GM18498 (cell line): ENCODE measurements at regions not wholly inside any gene's neighbourhood (a gene's known extent, or its start where the extent isn't known, plus 50 kb on each side); places are given as distances from the start of the nearest gene placed in this dataset.
"Not testable (repeated sequence)": the region's sequence is repeated elsewhere in the genome, so short reads cannot be mapped to it uniquely, and the experiment has no call there.

Experiments used
- ATAC-seq: cut with Tn5 transposase; IDR thresholded peaks from one replicate; pipeline ENCODE4 v1.9.1; 2021; ENCODE audit warnings: mild to moderate bottlenecking, moderate library complexity; ENCODE audit not compliant: unreplicated experiment

DNA sequence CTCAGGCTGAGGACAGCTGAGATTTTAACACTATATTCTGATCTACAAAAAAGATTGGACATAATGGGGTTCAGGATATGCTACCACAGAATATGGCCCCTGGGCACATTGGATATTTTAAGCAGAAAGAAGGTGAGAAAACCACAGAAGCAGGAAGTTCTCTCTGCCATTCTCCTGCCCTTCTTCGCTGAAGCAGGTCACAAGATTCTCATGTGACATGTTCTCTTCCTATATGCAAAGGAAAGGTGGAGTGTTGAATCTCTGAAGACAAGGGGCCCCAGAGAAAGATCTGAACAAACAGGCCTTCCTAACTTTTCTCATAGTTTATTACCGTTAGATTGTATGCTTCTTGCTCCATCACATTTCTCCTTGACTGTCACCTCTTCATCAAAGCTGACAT, 285.7 kb downstream of the S1PR1 start:
- ATAC-seq: no peak

DNA sequence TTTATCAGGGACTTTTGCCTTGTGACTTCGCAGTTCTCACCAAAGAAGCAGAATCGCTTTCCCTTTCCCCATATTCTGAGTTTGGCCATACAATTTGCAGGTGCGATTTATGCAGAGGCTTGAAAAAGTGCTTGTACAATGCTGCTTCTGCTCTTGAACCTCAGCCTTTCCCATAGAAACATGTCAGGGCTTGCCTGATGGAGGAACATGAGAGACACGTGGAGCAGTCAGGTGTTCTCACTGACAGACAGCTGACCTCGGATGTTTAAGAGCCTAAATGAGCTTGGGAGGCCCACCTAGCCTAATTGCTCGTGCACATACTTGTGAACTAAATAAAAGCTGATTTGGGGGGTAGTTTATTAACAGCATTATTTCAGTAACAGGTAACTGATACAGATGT, 290.0 kb downstream of the S1PR1 start:
- ATAC-seq: no peak

DNA sequence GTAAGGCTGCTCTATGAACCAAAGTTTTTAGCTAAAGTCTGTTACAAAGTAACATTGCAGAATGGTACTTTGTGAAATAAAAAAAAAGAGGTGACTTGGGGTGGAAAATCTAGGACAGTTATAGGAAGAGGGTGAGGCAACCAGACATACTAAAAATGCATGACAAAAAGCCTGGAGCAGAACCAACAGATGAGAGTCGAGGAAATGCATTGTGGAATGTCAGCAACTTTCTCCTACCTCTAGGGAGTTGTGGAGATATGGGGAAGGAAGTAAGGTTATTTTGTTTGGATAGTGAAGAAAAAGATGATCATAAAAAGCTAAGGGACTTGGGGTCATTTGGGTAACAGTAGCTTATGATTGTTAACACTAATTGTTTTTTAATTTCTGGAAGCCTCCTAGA, 295.6 kb downstream of the S1PR1 start:
- no peak for ATAC-seq

DNA sequence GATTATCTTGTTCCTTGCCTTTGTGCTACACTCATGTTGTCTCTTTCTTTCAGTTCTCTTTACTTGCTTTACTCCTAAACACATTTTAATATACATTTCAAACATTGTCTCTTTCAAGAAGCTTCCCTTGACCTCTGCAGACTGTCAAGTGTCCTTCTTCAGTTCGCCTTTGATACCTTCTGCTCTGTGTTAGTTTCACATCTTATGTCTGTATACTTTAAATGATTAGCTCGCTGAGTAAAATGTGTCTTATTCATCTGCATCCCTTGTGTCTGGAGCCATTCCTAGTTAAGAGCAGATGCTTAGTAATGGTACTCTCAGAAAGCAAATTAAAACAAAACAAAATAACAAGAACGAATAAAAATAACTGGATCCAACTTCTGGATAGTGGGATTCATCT, 303.3 kb downstream of the S1PR1 start:
- no peak for ATAC-seq

DNA sequence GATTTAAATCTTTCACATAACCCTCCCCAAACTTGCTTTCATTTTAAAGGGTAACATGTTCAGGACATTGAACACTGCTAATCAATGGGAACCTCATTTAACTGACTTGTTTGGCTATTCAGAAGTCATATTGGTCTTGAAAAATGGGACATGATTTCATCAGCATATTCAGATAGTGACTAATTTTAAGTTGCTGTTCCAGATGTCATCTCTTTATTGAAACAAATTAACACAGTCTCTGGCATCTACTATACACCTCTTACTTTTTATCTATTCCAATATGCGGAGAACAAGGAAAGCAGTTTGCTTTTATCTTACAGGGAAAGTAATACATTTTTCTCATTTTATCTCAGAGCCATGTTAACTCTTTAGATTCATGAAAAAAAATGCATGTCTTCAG, 310.1 kb downstream of the S1PR1 start:
- ATAC-seq: no peak

DNA sequence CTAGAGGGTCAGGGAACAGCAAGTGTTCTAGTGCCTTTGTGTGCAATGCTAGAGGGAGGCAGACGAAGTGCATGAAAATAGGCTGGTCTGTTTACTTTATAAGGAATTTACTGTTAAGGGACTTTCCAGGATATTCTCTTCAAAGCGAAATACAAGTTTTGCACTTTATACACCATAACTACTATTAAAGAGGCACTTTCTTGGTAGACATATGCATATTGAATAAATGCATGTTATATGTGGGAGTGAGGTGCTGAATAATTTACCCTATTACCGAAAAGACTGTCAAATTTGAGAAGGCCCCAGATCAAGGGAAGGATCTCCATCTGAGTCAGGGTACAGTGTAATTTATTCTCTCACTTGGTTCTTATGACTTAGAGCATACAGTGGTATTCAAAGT, 310.5 kb downstream of the S1PR1 start:
- no peak for ATAC-seq

DNA sequence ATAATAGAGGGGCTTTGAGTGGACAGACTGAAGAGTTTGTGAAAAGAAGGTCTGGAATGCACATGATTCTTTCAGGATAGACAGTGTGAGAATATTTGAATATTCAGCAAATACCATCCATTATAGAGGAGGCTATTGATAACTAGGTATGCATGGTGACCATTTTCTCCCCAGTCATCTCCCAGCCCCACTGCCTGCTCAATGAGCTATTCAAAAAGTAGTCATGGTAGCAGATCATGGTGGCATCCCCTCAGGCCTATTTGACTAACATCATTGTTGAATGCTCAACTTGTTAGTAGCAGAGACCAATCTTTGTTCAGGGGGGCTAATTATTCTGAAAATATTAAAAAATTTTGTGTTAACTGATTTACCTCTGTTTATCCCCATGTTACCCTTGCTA, 311.6 kb downstream of the S1PR1 start:
- ATAC-seq: no peak

DNA sequence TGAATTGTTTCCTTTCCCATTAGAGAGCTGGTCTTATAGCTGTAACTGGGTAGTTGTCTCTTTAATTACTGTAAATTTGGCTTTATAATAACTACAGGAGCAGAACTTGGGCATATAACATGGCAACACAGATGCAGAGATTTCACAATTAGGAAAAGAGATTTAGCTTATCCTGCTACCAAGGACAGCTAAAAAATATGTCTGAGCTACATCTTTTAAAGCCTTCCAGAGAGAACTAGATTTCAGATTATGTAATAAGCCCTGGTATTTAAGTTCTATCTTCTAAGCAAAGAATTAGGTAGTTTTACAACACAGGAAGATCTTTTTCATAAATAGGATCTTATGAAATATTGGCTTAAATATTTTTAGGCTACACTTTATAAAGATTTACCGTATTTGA, 313.8 kb downstream of the S1PR1 start:
- no peak for ATAC-seq

DNA sequence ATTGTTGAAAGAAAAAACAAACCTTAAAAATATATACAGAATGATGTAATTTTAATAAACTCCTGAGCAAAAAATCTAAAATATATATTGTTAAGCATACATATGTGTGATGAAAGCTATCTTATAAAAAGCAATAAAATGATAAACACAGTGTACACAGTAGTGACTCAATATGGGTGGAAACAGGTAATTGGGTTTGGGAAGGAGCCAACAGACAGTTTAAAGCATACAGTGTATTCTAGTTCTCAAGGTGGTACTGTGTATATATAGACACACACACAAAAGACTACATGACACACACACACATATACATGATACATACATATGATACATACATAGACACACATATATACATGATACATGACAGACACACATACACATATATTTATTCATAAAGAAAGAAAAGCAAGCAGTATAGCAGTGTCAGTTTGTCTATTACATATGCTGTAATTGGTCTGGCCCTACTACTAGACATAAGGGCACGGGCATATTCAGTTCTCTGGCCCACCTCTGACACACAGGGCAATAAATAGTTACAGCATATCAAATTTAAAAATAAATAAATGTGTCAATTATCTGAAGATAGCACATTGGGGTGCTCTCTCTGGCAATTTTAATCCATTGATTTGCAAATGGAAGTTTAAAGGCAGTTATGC, 330.2 kb downstream of the S1PR1 start:
- ATAC-seq: no peak

DNA sequence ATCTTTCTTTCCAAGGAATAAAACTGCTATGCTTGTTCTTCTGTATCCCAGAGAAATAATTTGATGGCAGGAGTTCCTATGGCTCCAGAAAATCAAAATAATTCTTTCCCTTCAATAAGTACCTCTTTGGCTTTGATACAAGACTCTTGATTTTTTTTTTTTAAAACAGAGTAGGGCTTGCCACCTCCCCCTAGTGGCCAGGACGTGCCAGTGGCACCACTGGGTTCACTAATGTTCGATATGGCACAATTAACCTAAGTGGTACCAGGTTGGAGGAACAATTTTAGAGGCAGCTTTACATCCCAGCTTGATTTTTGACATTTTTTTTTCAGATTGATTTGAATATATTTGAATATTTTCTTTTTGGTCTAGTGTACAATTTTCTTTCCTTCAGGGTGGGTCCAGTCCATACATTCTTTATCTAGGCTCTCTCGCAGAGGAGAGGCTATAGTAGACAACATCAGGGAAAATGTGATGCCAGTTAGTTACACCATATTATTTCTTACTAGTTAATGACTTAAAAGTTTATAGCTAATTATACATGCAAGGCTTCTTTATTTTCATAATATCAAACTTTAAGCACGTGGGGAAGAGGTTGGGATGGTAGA, 330.9 kb downstream of the S1PR1 start:
- peak; percentile 96 for ATAC-seq

DNA sequence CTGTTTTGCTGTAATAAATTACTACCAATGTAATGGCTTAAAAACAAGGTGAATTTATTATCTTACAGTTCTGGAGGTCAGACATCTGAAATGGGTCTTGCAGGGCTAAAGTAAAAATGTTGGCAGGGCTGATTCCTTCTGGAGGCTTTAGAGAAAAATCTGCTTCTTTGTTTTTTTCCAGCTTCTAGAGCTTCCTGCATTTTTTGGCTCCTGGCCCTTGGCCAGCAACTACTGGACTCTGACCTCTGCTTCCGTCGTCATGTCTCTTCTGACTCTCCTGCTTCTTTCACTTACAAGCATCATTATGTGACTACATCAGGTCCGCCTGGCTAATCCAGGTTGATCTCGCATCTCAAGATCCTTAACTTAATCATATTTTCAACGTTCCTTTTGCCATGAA, 350.9 kb downstream of the S1PR1 start:
- ATAC-seq: no peak

DNA sequence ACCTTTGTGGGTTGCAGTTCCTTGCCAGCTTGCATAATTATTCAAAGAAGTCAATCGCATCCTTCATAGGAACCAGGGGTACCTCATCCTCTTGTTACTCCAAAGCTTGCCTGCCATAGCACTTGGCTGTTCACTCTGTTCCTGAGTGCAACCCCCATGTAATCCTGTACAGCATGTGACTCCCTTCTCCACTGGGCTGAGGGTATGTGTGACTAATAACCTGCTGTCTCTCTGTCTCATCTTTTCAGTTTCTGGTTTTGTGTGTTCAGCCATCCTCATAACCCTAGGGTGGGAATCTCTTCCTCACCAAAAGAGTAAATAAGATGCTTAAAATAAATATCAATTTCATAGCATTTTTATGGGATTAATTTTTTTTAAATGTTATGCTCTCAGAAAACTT, 351.9 kb downstream of the S1PR1 start:
- no peak for ATAC-seq

DNA sequence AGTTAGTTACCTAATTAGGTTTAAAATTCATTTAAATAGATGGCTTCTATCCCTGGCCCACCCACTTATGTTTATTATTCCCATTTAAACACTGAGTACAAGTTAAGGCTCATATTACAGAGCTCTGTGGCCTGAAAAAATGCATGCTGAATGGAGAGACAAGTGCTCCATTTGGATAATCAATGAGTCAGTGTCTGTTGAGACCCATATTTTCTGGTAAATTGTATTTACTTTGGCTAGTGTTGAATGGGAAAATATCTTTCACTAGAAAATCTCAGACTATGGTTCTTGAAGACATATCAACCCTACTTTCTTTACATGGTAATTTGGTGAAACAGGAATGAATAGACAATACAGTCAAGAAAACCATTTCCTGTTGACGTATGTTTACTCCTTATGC, 356.0 kb downstream of the S1PR1 start:
- ATAC-seq: no peak

DNA sequence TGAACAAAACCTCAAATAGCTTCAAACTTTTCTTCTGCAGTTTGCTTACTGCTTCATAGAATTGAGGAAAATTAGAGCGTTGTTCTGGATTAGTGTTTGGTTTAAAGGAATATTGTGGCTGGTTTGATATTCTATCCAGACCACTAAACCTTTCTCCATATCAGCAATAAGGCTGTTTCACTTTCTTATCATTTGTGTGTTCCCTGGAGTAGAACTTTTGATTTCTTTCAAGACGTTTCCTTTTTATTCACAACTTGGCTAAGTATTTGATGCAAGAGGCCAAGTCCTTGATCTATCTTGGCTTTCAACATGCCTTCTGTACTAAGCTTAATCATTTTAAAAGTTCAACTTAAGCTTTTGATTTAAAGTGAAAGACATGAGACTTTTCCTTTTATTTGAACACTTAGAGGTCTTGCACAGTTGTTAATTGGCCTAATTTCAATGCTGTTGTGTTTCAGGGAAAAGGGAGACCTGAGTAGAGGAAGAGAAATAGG, 359.1 kb downstream of the S1PR1 start:
- ATAC-seq: no peak

DNA sequence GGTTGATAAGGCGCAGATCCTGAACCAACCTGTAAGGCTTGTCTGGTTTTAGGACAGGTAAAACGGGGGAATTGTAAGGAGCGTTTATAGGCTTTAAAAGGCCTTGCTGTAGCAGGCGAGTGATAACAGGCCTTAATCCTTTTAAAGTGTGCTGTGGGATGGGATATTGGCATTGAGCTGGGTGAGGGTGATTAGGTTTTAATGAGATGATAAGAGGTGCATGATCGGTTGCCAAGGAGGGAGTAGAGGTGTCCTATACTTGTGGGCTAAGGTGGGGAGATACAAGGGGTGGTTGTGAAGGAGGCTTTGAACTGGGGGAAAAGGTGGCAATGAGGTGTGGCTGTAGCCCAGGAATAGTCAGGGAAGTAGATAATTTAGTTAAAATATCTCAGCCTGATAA, 363.8 kb downstream of the S1PR1 start:
- ATAC-seq: not testable (repeated sequence)

DNA sequence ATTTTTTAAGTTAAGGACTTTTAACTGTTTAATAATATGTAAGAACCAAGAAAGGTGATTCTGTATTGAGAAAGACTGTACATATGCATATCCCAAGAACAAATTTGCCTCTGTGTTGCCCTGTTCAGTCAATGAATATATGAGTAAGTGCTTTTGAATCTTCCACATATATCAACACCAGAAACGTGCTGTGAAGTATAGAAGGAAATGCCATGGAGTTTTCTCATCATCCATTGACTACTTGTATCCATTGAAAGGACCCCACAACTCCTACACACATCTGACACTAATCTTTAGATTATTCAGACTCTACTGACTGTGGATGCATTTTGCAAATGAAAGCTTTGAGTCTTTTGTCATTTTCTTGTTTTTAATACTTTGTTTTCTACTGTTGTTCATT, 366.9 kb downstream of the S1PR1 start:
- no peak for ATAC-seq

DNA sequence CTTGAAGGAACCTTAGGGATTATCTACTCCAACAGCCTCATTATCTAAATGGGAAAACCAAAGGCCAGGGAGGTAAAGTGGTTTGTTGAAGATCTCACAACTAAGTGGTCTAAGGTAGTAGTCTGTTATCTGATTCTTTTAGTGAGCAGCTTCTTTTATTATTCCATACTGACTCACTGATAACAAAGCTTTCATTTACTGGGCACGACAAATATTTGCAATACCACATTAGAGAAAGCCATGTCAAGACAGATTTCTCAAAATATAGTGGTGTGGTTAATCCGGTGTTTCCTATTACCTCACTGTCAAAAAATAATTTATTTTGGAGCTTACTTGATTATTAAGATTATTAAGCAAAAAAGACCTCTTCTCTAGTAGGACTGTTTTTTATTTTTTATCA, 369.1 kb downstream of the S1PR1 start:
- ATAC-seq: no peak

DNA sequence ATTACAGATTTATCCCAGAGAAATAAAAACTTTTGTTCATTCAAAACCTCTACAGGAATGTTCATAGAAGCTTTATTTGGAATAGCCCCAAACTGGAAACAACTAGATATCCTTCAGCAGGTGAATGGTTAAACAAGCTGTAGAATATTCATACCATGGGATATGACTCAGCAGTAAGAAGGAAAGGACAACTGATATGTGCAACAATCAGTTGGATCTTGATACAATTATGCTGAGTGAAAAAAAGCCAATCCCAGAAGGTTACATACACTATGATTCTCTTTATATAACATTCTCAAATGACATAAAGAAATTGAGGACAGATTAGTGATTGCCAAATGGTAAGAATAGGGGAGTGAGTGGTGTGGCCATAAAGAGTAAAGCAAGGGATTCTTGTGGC, 376.7 kb downstream of the S1PR1 start:
- no peak for ATAC-seq

DNA sequence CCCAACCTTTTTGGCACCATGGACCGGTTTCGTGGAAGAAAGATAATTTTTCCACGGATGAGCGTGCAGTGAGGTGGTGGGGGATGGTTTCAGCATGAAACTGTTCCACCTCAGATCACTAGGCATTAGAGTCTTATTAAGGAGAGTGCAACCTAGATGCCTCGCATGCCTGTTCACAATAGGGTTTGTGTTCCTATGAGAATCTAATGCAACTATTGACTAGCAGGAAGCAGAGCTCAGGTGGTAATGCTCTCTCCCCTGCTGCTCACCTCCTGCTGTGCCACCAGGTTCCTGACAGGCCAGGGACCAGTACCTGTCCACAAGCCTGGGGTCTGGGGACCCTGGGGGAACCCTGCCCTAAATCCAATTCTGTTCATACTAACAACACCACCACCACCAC, 377.8 kb downstream of the OLFM3 start:
- ATAC-seq: no peak

DNA sequence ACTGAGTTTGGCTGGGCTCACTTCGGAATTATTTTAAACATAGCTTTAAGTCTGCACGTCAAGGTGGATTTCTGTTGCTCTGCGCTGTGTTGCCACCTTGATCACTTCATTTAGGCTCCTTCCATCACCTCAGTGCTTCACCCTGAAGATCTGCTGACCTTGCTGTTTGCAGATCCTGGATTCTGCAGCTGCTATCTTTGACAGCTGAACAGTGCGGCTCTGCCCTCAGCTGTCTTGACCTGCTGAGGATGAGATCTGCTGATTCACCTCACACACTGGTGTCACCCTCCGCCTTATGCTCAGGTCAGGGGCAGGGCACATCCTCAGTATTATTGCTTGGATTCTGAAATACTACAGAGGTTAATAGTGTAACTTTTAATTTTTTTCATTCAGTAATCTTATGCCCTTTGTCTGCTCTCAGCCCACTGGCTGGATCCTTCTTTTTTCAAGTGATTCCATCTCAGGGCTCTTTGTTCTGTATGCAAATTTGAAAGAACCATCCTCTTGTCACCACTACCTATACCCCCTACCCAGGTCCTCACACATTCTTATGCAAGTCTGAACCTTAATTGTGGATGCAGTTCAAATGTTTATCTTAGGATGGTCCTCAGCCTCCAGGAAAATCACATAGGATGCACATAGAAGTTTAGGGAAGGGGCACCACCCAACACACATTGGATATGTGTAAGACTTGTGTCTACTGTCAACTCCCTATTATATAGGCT, 364.0 kb downstream of the OLFM3 start:
- ATAC-seq: no peak

DNA sequence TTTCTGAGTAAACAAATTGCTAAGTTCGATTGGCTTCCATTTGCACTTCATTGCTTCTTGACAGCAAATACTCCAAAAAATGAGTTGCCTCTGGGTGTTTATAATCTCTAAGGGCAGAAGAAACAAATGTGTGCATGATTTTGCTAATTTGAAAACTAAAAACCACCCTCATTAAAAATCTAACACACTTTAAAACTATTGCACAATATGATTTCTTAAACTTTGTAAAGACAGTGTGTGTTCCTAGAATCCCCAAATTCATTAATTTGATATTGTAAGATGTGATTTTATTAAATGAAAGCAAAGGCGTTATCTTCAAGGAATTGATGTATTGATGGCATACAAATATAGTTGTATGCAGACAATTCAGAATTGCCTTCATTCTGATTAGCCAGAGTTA, 350.9 kb downstream of the OLFM3 start:
- ATAC-seq: no peak

DNA sequence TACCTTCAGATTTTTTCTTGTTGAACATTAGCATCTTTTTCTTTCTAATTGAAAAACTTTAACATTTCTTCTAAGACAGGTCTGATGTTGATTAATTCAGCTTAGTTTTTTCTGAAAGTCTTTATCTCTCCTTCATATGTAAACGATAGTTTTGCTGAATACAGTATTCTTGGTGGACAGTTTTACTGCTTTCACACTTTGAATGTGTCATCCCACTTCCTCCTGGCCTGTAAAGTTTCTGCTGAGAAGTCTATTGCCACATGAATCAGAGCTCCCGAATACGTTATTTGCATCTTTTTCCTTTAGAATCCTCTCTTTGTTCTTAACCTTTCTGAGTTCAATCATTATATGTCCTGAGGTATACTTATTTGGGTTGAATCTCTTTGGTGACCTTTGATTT, 344.2 kb downstream of the OLFM3 start:
- no peak for ATAC-seq
